Stomach (tissue), 4 donors: ENCODE measurements at regions not wholly inside any gene's neighbourhood (a gene's known extent, or its start where the extent isn't known, plus 50 kb on each side); places are given as distances from the start of the nearest gene placed in this dataset.

Source experiments
- EP300 ChIP-seq: sonication (generic); formaldehyde crosslinking; IDR thresholded peaks from one replicate; pipeline ENCODE4 v1.6.1; 2017; ENCODE audit warnings: antibody characterized with exemption
- POLR2A ChIP-seq, 4 donors: fragments of 450-650 bp; IDR thresholded peaks; one replicate each; pipeline ENCODE4 v1.6.1; 2016; ENCODE audit warnings: antibody characterized with exemption in 4 of 4, control low read depth in 2 of 4, mild to moderate bottlenecking in 1 of 4, moderate library complexity in 1 of 4
- POLR2AphosphoS5 ChIP-seq, 3 donors: sonication (generic); formaldehyde crosslinking; IDR thresholded peaks; one replicate each; pipeline ENCODE4 v1.6.1; 2016; ENCODE audit warnings: antibody characterized with exemption in 3 of 3
- TF ChIP-seq, protein P1 (sequence below), 7 experiments: fragments of 450-650 bp in 4 of 7; fragments of 200-600 bp in 3 of 7; sonication (generic) in 3 of 7; IDR thresholded peaks; one replicate each; pipeline ENCODE4 v1.5.1; 2016 to 2019; ENCODE audit warnings: antibody characterized with exemption in 7 of 7, control low read depth in 2 of 7, mild to moderate bottlenecking in 1 of 7

DNA sequence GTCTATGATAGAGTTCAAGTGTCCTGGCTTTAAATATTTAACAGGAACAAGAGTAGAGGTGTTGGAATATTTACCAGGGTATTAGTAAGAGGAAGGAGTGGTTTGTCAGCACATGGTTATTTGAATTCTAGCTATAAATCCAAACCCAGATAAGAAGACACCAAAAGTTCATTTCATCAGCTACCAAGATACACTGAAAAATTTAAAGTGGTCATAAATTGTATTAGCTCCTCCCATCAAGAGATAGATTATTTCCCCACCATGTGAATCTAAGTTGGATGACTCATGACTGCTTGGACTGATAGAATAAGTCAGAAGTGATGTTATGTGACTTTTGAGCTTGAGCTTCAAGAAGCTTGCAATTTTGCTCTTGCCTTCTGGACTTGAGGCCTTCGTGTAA is 72.1 kb upstream of the GRAMD2B start:
- TF ChIP-seq, protein P1, sequence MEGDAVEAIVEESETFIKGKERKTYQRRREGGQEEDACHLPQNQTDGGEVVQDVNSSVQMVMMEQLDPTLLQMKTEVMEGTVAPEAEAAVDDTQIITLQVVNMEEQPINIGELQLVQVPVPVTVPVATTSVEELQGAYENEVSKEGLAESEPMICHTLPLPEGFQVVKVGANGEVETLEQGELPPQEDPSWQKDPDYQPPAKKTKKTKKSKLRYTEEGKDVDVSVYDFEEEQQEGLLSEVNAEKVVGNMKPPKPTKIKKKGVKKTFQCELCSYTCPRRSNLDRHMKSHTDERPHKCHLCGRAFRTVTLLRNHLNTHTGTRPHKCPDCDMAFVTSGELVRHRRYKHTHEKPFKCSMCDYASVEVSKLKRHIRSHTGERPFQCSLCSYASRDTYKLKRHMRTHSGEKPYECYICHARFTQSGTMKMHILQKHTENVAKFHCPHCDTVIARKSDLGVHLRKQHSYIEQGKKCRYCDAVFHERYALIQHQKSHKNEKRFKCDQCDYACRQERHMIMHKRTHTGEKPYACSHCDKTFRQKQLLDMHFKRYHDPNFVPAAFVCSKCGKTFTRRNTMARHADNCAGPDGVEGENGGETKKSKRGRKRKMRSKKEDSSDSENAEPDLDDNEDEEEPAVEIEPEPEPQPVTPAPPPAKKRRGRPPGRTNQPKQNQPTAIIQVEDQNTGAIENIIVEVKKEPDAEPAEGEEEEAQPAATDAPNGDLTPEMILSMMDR (IDR thresholded peaks at IDR 0.05), result no peak
- TF ChIP-seq POLR2A (IDR thresholded peaks at IDR 0.05) (no peak), POLR2AphosphoS5 (IDR thresholded peaks at IDR 0.05) (no peak), EP300 (no peak)
